SK-N-SH (cell line): ENCODE measurements at regions not wholly inside any gene's neighbourhood (a gene's known extent, or its start where the extent isn't known, plus 50 kb on each side); places are given as distances from the start of the nearest gene placed in this dataset.
A peak's percentile ranks its signal among the peaks of the same experiment; 100 is the strongest.

Source experiments
- CTCF ChIA-PET: fragments of 300-600, 350-600 bp; formaldehyde crosslinking; extraction: SDS; loops from one replicate; lab custom pipeline; 2021; lab: Yijun Ruan, JAX
- POLR2A ChIA-PET: fragments of 350-600 bp; sonication (Branson Sonifier 250); formaldehyde crosslinking; extraction: SDS; loops from one replicate; lab custom pipeline; 2020; ENCODE audit warnings: antibody characterized with exemption, inconsistent platforms; lab: Yijun Ruan, JAX
- DNase-seq: peaks from one replicate; pipeline ENCODE4 v3.0.0; 2012
- H2AFZ ChIP-seq: fragments of 200-600 bp; sonication (generic); 2 replicates; pipeline ENCODE4 v1.8.1; 2016; ENCODE audit warnings: antibody characterized with exemption, mild to moderate bottlenecking, low read depth
- H3F3A ChIP-seq: fragments of 200-600 bp; sonication (generic); replicated peaks from 2 replicates; pipeline ENCODE3; 2016; ENCODE audit warnings: antibody characterized with exemption, mild to moderate bottlenecking; ENCODE audit not compliant: insufficient read depth
- H3K27ac ChIP-seq, 2 experiments: fragments of 200-500 bp in 1 of 2; fragments of 200-600 bp in 1 of 2; sonication (Bioruptor generic) in 1 of 2; sonication (generic), shearing (Covaris generic) in 1 of 2; 2 replicates each; pipeline versions ENCODE4 v1.5.1 to v1.6.1; 2014 to 2016; ENCODE audit warnings: low read depth in 2 of 2, inconsistent platforms in 1 of 2, low read length in 1 of 2, mild to moderate bottlenecking in 1 of 2, mixed read lengths in 1 of 2
- H3K27me3 ChIP-seq: fragments of 200-600 bp; sonication (generic), shearing (Covaris generic); 2 replicates; pipeline ENCODE4 v1.6.1; 2016; ENCODE audit warnings: mixed run types; ENCODE audit not compliant: insufficient read depth
- H3K36me3 ChIP-seq, 2 experiments: fragments of 200-500 bp in 1 of 2; fragments of 200-600 bp in 1 of 2; sonication (Bioruptor generic) in 1 of 2; sonication (generic) in 1 of 2; replicated peaks in 1 of 2; 2 replicates each; pipeline versions ENCODE3 to v1.5.1; 2014 to 2016; ENCODE audit warnings: low read length in 1 of 2, mild to moderate bottlenecking in 1 of 2; ENCODE audit not compliant: insufficient read depth in 2 of 2, control insufficient read depth in 1 of 2
- H3K4me1 ChIP-seq, 2 experiments: fragments of 200-500 bp in 1 of 2; fragments of 200-600 bp in 1 of 2; sonication (Bioruptor generic) in 1 of 2; sonication (generic), shearing (Covaris generic) in 1 of 2; 2 replicates each; pipeline versions ENCODE4 v1.5.1 to v1.6.1; 2014 to 2016; ENCODE audit warnings: low read depth in 1 of 2, low read length in 1 of 2, mixed run types in 1 of 2; ENCODE audit not compliant: insufficient read depth in 2 of 2, control insufficient read depth in 1 of 2
- H3K4me2 ChIP-seq: fragments of 200-600 bp; sonication (generic), shearing (Covaris generic); 2 replicates; pipeline ENCODE4 v1.6.1; 2017; ENCODE audit warnings: mixed run types
- H3K4me3 ChIP-seq, 2 experiments: fragments of 200-500 bp in 1 of 2; fragments of 200-600 bp in 1 of 2; sonication (Bioruptor generic) in 1 of 2; sonication (generic), shearing (Covaris generic) in 1 of 2; 2 replicates each; pipeline versions ENCODE4 v1.5.1 to v1.8.1; 2014 to 2016; ENCODE audit warnings: low read depth in 2 of 2, inconsistent platforms in 1 of 2, low read length in 1 of 2, mild to moderate bottlenecking in 1 of 2, mixed read lengths in 1 of 2, moderate library complexity in 1 of 2
- H3K79me2 ChIP-seq: fragments of 200-600 bp; sonication (generic); 2 replicates; pipeline ENCODE4 v1.8.1; 2017; ENCODE audit warnings: mild to moderate bottlenecking; ENCODE audit not compliant: insufficient read depth
- H3K9ac ChIP-seq: fragments of 200-600 bp; sonication (generic); 2 replicates; pipeline ENCODE4 v1.6.1; 2017; ENCODE audit warnings: mixed run types
- H3K9me2 ChIP-seq: fragments of 200-600 bp; sonication (generic); 2 replicates; pipeline ENCODE4 v1.6.1; 2017; ENCODE audit warnings: mixed run types
- H3K9me3 ChIP-seq: fragments of 200-600 bp; sonication (generic); 2 replicates; pipeline ENCODE4 v1.6.1; 2017; ENCODE audit warnings: mixed run types, mild to moderate bottlenecking, moderate library complexity
- H4K20me1 ChIP-seq: fragments of 200-600 bp; sonication (generic); 2 replicates; pipeline ENCODE4 v1.6.1; 2017; ENCODE audit warnings: mild to moderate bottlenecking, mixed run types; ENCODE audit not compliant: insufficient read depth
- CHD2 ChIP-seq: fragments of 150-350 bp; IDR thresholded peaks from 2 replicates; pipeline ENCODE4 v1.6.1; 2018; ENCODE audit warnings: low read length; ENCODE audit not compliant: partially characterized antibody
- CTCF ChIP-seq: fragments of 200-600 bp; sonication (generic); IDR thresholded peaks from 2 replicates; pipeline ENCODE4 v1.6.1; 2017; ENCODE audit warnings: antibody characterized with exemption, mild to moderate bottlenecking, moderate library complexity
- ELF1 ChIP-seq: IDR thresholded peaks from 2 replicates; pipeline ENCODE4 v1.4.0; 2012
- EP300 ChIP-seq, 2 experiments: IDR thresholded peaks; 2 replicates each; pipeline versions ENCODE4 v1.4.0 to v1.6.1; 2012; ENCODE audit warnings: borderline replicate concordance in 1 of 2, low read depth in 1 of 2, low read length in 1 of 2
- FOSL2 ChIP-seq: IDR thresholded peaks from 2 replicates; pipeline ENCODE4 v1.4.0; 2012; ENCODE audit warnings: low read depth, mild to moderate bottlenecking, moderate library complexity, borderline replicate concordance
- FOXJ3 ChIP-seq: sonication (generic); formaldehyde crosslinking; IDR thresholded peaks from 2 replicates; pipeline ENCODE4 v1.5.1; 2020; ENCODE audit warnings: mild to moderate bottlenecking, missing genetic modification reagents
- FOXM1 ChIP-seq: IDR thresholded peaks from 2 replicates; pipeline ENCODE4 v1.4.0; 2012; ENCODE audit warnings: low read depth, mild to moderate bottlenecking
- GABPA ChIP-seq: IDR thresholded peaks from 2 replicates; pipeline ENCODE4 v1.4.0; 2012; ENCODE audit warnings: low read depth, mild to moderate bottlenecking
- IRF3 ChIP-seq: fragments of 150-350 bp; IDR thresholded peaks from 2 replicates; pipeline ENCODE4 v1.6.1; 2016; ENCODE audit warnings: mild to moderate bottlenecking, low read depth, low read length
- JUND ChIP-seq: IDR thresholded peaks from 2 replicates; pipeline ENCODE4 v1.4.0; 2012
- MEF2A ChIP-seq: IDR thresholded peaks from 2 replicates; pipeline ENCODE4 v1.4.0; 2012; ENCODE audit warnings: low read depth, borderline replicate concordance
- NFIC ChIP-seq: IDR thresholded peaks from 2 replicates; pipeline ENCODE4 v1.4.0; 2012; ENCODE audit warnings: borderline replicate concordance
- NRF1 ChIP-seq: IDR thresholded peaks from 2 replicates; pipeline ENCODE4 v1.6.1; 2012; ENCODE audit warnings: low read depth, mild to moderate bottlenecking, low read length
- RCOR1 ChIP-seq: fragments of 150-350 bp; IDR thresholded peaks from 2 replicates; pipeline ENCODE4 v1.6.1; 2017; ENCODE audit warnings: antibody characterized with exemption, low read length
- RXRA ChIP-seq: IDR thresholded peaks from 2 replicates; pipeline ENCODE4 v1.4.0; 2012; ENCODE audit warnings: low read depth, mild to moderate bottlenecking, borderline replicate concordance
- SIN3A ChIP-seq: IDR thresholded peaks from 2 replicates; pipeline ENCODE4 v1.6.1; 2012; ENCODE audit warnings: low read depth, mild to moderate bottlenecking, low read length, moderate library complexity, borderline replicate concordance
- SMC3 ChIP-seq: IDR thresholded peaks from 2 replicates; pipeline ENCODE4 v1.6.1; 2012; ENCODE audit warnings: low read depth, low read length, improper control_type of control experiment
- TCF12 ChIP-seq: IDR thresholded peaks from 2 replicates; pipeline ENCODE4 v1.4.0; 2012
- TEAD4 ChIP-seq: IDR thresholded peaks from 2 replicates; pipeline ENCODE4 v1.4.0; 2012; ENCODE audit warnings: mild to moderate bottlenecking, borderline replicate concordance; ENCODE audit not compliant: insufficient read depth
- USF1 ChIP-seq: IDR thresholded peaks from 2 replicates; pipeline ENCODE4 v1.4.0; 2012; ENCODE audit warnings: low read depth, borderline replicate concordance
- YY1 ChIP-seq: IDR thresholded peaks from 2 replicates; pipeline ENCODE4 v1.4.0; 2012; ENCODE audit warnings: low read depth, mild to moderate bottlenecking
- WGBS: methylation state at CpG from one replicate; pipeline ENCODE4 v1.1.6; 2017; ENCODE audit warnings: low lambda C conversion rate; 5-methylcytosine and 5-hydroxymethylcytosine counted together
- TF ChIP-seq, protein P1 (sequence below): IDR thresholded peaks from 2 replicates; pipeline ENCODE4 v1.4.0; 2012; ENCODE audit warnings: low read depth

GRCh38 chr3:40969756-40970466 is 229.4 kb upstream of the CTNNB1 start:
- Histone ChIP-seq H3K4me1 (peaks cover 0 to 10% of the 10 kb centered on the region in 2 experiments; a peak in 1 of 4 replicates), H2AFZ (no peak overlapping the region), H3K9ac (no peak overlapping the region), H4K20me1 (no peaks in the 10 kb centered on the region), H3K9me2 (no peaks in the 10 kb centered on the region), H3K9me3 (no peaks in the 10 kb centered on the region), H3K4me3 (no peak overlapping the region), H3F3A (no peaks in the 10 kb centered on the region), H3K27ac (no peak overlapping the region), H3K27me3 (no peaks in the 10 kb centered on the region), H3K4me2 (no peak overlapping the region), H3K36me3 (no peaks in the 10 kb centered on the region), H3K79me2 (no peaks in the 10 kb centered on the region)
- no peak for DNase-seq
- CTCF ChIA-PET: no interaction called here
- TF ChIP-seq RXRA (no peak), CHD2 (no peak), TEAD4 (no peak), EP300 (IDR thresholded peaks at IDR 0.05; ENCODE audit: borderline replicate concordance in 1 of 2, low read depth in 1 of 2, low read length in 1 of 2) (no peak)
- POLR2A ChIA-PET: no interaction called here
- 71% methylated on average over 3 of the region's 3 CpGs for WGBS

- no peak overlapping the region for H3K4me3 ChIP-seq
- WGBS: 33% methylated on average over 10 of the region's 10 CpGs
- no peaks in the 10 kb centered on the region for H4K20me1 ChIP-seq
- no peaks in the 10 kb centered on the region for H3K27me3 ChIP-seq
- no peak for DNase-seq
- H3K27ac ChIP-seq: peak overlapping the region in 1 of 2 experiments; percentile 64; a peak in 2 of 4 replicates
- ChIA-PET POLR2A (no interaction called here), CTCF (no interaction called here)
- no peaks in the 10 kb centered on the region for H3F3A ChIP-seq
- no peak overlapping the region for H2AFZ ChIP-seq
- H3K4me1 ChIP-seq: peaks cover 0 to 10% of the 10 kb centered on the region in 2 experiments; a peak in 2 of 4 replicates
- H3K9me3 ChIP-seq: no peaks in the 10 kb centered on the region
- no peaks in the 10 kb centered on the region for H3K79me2 ChIP-seq
- peak overlapping the region; percentile 29; the same call in 1 of the 2 replicates for H3K9ac ChIP-seq
- no peaks in the 10 kb centered on the region for H3K36me3 ChIP-seq
- no peaks in the 10 kb centered on the region for H3K9me2 ChIP-seq
- peak overlapping the region; percentile 57 for H3K4me2 ChIP-seq
- TF ChIP-seq FOSL2: peak; percentile 86
- TF ChIP-seq TEAD4: no peak; the same call in 1 of the 2 replicates
- TF ChIP-seq MEF2A: no peak
- TF ChIP-seq FOXM1: no peak
- no peak for TF ChIP-seq CHD2
- TF ChIP-seq CTCF: no peak
- TF ChIP-seq EP300 (IDR thresholded peaks at IDR 0.05; ENCODE audit: borderline replicate concordance in 1 of 2, low read depth in 1 of 2, low read length in 1 of 2): peak in 1 of 2 experiments; percentile 50; a peak in 1 of 4 replicates
- TF ChIP-seq RCOR1: no peak
- no peak for TF ChIP-seq NRF1
- peak; percentile 56; the same call in 1 of the 2 replicates for TF ChIP-seq NFIC
- TF ChIP-seq, protein P1, sequence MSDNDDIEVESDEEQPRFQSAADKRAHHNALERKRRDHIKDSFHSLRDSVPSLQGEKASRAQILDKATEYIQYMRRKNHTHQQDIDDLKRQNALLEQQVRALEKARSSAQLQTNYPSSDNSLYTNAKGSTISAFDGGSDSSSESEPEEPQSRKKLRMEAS: no peak
- TF ChIP-seq RXRA: peak; percentile 87
- no peak for TF ChIP-seq USF1
- TF ChIP-seq YY1: no peak
- no peak for TF ChIP-seq IRF3
- no peak for TF ChIP-seq SMC3
- TF ChIP-seq FOXJ3 (CRISPR knock-in tag): no peak
- peak; percentile 55; the same call in 1 of the 2 replicates for TF ChIP-seq JUND
- peak; percentile 83 for TF ChIP-seq TCF12
- TF ChIP-seq ELF1: 0 out of 2 replicates have a peak, but pooled peaks have one; percentile 20
- peak; percentile 33; the same call in 1 of the 2 replicates for TF ChIP-seq GABPA
- TF ChIP-seq SIN3A: no peak
Observed at GRCh38 chr3:40971191-40972168, 227.8 kb upstream of the CTNNB1 start.
